ENCODE measurements at regions not wholly inside any gene's neighbourhood (a gene's known extent, or its start where the extent isn't known, plus 50 kb on each side); places are given as distances from the start of the nearest gene placed in this dataset.

- H2BK15ac ChIP-seq (ENCODE audit: low read depth, poor library complexity, severe bottlenecking) = no peak overlapping the region
- no peaks in the 10 kb centered on the region for H3K79me1 ChIP-seq (replicated peaks; ENCODE audit: low read length, poor library complexity, severe bottlenecking)
- H3K27ac ChIP-seq (ENCODE audit: low read length, poor library complexity, severe bottlenecking) = no peak overlapping the region
- no peaks in the 10 kb centered on the region for H3K36me3 ChIP-seq (ENCODE audit: control insufficient read depth in 1 of 2, insufficient read depth in 2 of 2, low read depth in 1 of 2, low read length in 2 of 2)
- H2AFZ ChIP-seq (ENCODE audit: low read depth, low read length) = no peak overlapping the region
- H3K4me3 ChIP-seq (ENCODE audit: insufficient read depth in 1 of 2, low read depth in 1 of 2, low read length in 2 of 2) = no peak overlapping the region
- no peak overlapping the region for H3K14ac ChIP-seq (ENCODE audit: low read length in 2 of 2)
- no peak overlapping the region for H3K4me2 ChIP-seq (ENCODE audit: low read length, poor library complexity, severe bottlenecking)
- H3K27me3 ChIP-seq (ENCODE audit: control insufficient read depth in 1 of 2, insufficient read depth in 1 of 2, low read length in 2 of 2) = no peaks in the 10 kb centered on the region
- no peaks in the 10 kb centered on the region for H3K4me1 ChIP-seq (ENCODE audit: control insufficient read depth, insufficient read depth, low read depth, low read length)
- H2BK12ac ChIP-seq (ENCODE audit: low read length in 2 of 2) = no peak overlapping the region
- H3K23ac ChIP-seq (ENCODE audit: low read length in 2 of 2) = no peak overlapping the region
- H2BK5ac ChIP-seq (ENCODE audit: low read depth, low read length, poor library complexity, severe bottlenecking) = no peak overlapping the region
- no peak for DNase-seq
- no peak overlapping the region for H3K4ac ChIP-seq (ENCODE audit: low read depth in 1 of 2, low read length in 2 of 2)
- H3K18ac ChIP-seq (ENCODE audit: low read depth in 1 of 2, low read length in 2 of 2) = no peak overlapping the region
- peaks cover 13% of the 10 kb centered on the region for H3K9me3 ChIP-seq (ENCODE audit: control insufficient read depth, low read length)
- no peak overlapping the region for H2AK5ac ChIP-seq (ENCODE audit: low read length, severe bottlenecking)
- no CpG with 5 or more reads among the region's 1 CpG for WGBS
- no peak overlapping the region for H2BK120ac ChIP-seq (ENCODE audit: low read depth, low read length)
- no peak overlapping the region for H4K91ac ChIP-seq (ENCODE audit: low read length)
- H4K8ac ChIP-seq (ENCODE audit: low read length) = no peak overlapping the region
- H3K9ac ChIP-seq (ENCODE audit: low read length) = no peak overlapping the region
Measured at GRCh38 chr3:34956511-34956910, 682.8 kb upstream of the ARPP21 start.

DNA sequence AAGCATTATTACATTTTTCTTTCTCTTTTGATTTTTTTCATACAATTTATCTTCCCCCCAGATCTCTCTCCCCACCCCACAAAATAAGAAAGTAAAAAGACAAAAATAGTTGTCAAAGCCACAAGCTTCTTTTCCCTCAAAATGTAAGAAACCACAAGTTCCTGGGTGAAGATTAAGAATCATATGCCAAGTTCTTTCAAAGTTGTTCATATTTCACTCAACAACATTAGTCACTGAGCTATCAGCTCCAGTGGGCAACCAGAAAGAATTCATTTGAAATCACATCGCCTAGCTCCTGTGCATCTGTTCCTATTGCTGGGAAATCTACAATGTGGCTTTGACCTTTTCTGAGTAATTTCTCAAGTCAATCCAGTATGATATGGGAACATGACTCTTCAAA is 681.6 kb upstream of the ARPP21 start:
- Histone ChIP-seq H2BK120ac (ENCODE audit: low read depth, low read length) (no peak overlapping the region), H3K27me3 (ENCODE audit: control insufficient read depth in 1 of 2, insufficient read depth in 1 of 2, low read length in 2 of 2) (no peaks in the 10 kb centered on the region), H3K36me3 (ENCODE audit: control insufficient read depth in 1 of 2, insufficient read depth in 2 of 2, low read depth in 1 of 2, low read length in 2 of 2) (no peaks in the 10 kb centered on the region), H3K18ac (ENCODE audit: low read depth in 1 of 2, low read length in 2 of 2) (no peak overlapping the region), H2BK15ac (ENCODE audit: low read depth, poor library complexity, severe bottlenecking) (no peak overlapping the region), H4K8ac (ENCODE audit: low read length) (no peak overlapping the region), H3K14ac (ENCODE audit: low read length in 2 of 2) (no peak overlapping the region), H3K9me3 (ENCODE audit: control insufficient read depth, low read length) (peaks cover 7% of the 10 kb centered on the region), H3K4me2 (ENCODE audit: low read length, poor library complexity, severe bottlenecking) (no peak overlapping the region), H3K4ac (ENCODE audit: low read depth in 1 of 2, low read length in 2 of 2) (no peak overlapping the region), H2BK5ac (ENCODE audit: low read depth, low read length, poor library complexity, severe bottlenecking) (no peak overlapping the region), H2AK5ac (ENCODE audit: low read length, severe bottlenecking) (no peak overlapping the region), H3K4me1 (ENCODE audit: control insufficient read depth, insufficient read depth, low read depth, low read length) (no peaks in the 10 kb centered on the region), H3K9ac (ENCODE audit: low read length) (no peak overlapping the region), H3K27ac (ENCODE audit: low read length, poor library complexity, severe bottlenecking) (no peak overlapping the region), H2BK12ac (ENCODE audit: low read length in 2 of 2) (no peak overlapping the region), H4K91ac (ENCODE audit: low read length) (no peak overlapping the region), H3K4me3 (ENCODE audit: insufficient read depth in 1 of 2, low read depth in 1 of 2, low read length in 2 of 2) (no peak overlapping the region), H2AFZ (ENCODE audit: low read depth, low read length) (no peak overlapping the region), H3K79me1 (replicated peaks; ENCODE audit: low read length, poor library complexity, severe bottlenecking) (no peaks in the 10 kb centered on the region), H3K23ac (ENCODE audit: low read length in 2 of 2) (no peak overlapping the region)
- DNase-seq = no peak
- 75% methylated on average over 1 of the region's 1 CpG for WGBS

DNA sequence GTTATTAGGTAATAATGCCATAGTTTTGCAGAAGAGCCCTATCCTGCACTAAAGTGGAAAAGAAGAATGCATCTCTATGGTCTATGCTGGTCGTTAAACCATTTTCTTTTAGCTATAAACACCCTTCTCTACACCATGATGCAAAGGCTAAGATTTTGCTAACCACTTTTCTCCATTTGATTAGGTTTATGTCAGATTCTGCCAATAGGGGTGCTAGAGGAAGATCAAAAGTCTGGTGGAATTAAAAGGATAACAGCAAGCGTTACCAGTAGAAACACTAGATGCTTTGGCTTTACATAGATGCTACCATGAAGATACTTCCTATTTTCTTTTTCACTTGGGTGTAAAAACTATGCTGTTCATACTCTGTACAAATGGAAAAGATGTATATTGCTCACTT is 669.8 kb upstream of the ARPP21 start:
- H2BK12ac ChIP-seq (ENCODE audit: low read length in 2 of 2) = no peak overlapping the region
- no peak overlapping the region for H3K4ac ChIP-seq (ENCODE audit: low read depth in 1 of 2, low read length in 2 of 2)
- H3K27me3 ChIP-seq (ENCODE audit: control insufficient read depth in 1 of 2, insufficient read depth in 1 of 2, low read length in 2 of 2) = no peaks in the 10 kb centered on the region
- no peak overlapping the region for H2BK120ac ChIP-seq (ENCODE audit: low read depth, low read length)
- H4K91ac ChIP-seq (ENCODE audit: low read length) = no peak overlapping the region
- no peak overlapping the region for H3K27ac ChIP-seq (ENCODE audit: low read length, poor library complexity, severe bottlenecking)
- no peaks in the 10 kb centered on the region for H3K36me3 ChIP-seq (ENCODE audit: control insufficient read depth in 1 of 2, insufficient read depth in 2 of 2, low read depth in 1 of 2, low read length in 2 of 2)
- no peak overlapping the region for H2BK15ac ChIP-seq (ENCODE audit: low read depth, poor library complexity, severe bottlenecking)
- H3K4me3 ChIP-seq (ENCODE audit: insufficient read depth in 1 of 2, low read depth in 1 of 2, low read length in 2 of 2) = no peak overlapping the region
- H4K8ac ChIP-seq (ENCODE audit: low read length) = no peak overlapping the region
- H3K18ac ChIP-seq (ENCODE audit: low read depth in 1 of 2, low read length in 2 of 2) = no peak overlapping the region
- no peaks in the 10 kb centered on the region for H3K4me1 ChIP-seq (ENCODE audit: control insufficient read depth, insufficient read depth, low read depth, low read length)
- H3K4me2 ChIP-seq (ENCODE audit: low read length, poor library complexity, severe bottlenecking) = no peak overlapping the region
- peaks cover 7% of the 10 kb centered on the region for H3K9me3 ChIP-seq (ENCODE audit: control insufficient read depth, low read length)
- H3K9ac ChIP-seq (ENCODE audit: low read length) = no peak overlapping the region
- H3K23ac ChIP-seq (ENCODE audit: low read length in 2 of 2) = no peak overlapping the region
- no peak overlapping the region for H3K14ac ChIP-seq (ENCODE audit: low read length in 2 of 2)
- no CpG with 5 or more reads among the region's 2 CpGs for WGBS
- H2BK5ac ChIP-seq (ENCODE audit: low read depth, low read length, poor library complexity, severe bottlenecking) = no peak overlapping the region
- H3K79me1 ChIP-seq (replicated peaks; ENCODE audit: low read length, poor library complexity, severe bottlenecking) = no peaks in the 10 kb centered on the region
- no peak overlapping the region for H2AFZ ChIP-seq (ENCODE audit: low read depth, low read length)
- DNase-seq = no peak
- H2AK5ac ChIP-seq (ENCODE audit: low read length, severe bottlenecking) = no peak overlapping the region

DNA sequence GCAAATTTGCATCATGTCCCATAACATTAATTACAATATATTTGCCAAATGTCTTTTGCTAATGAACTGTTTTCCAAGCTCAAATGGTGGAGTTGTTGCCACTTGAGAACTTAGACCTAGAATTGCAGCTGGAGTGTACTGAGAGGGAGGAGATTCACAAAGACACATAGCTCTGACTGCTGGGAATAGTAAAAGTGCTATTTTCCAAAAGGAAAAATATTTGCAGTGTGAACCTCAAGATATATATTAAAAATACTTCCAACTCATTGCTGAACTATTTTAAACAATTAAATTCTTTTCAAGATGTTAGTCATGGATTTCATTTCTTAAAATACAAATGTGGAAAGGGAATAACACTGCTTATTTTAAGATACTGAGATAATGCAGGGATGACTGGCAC is 666.8 kb upstream of the ARPP21 start:
- H2BK12ac ChIP-seq (ENCODE audit: low read length in 2 of 2) = no peak overlapping the region
- H2BK15ac ChIP-seq (ENCODE audit: low read depth, poor library complexity, severe bottlenecking) = no peak overlapping the region
- no peak overlapping the region for H4K91ac ChIP-seq (ENCODE audit: low read length)
- H4K8ac ChIP-seq (ENCODE audit: low read length) = no peak overlapping the region
- H3K36me3 ChIP-seq (ENCODE audit: control insufficient read depth in 1 of 2, insufficient read depth in 2 of 2, low read depth in 1 of 2, low read length in 2 of 2) = no peaks in the 10 kb centered on the region
- no peak overlapping the region for H2BK5ac ChIP-seq (ENCODE audit: low read depth, low read length, poor library complexity, severe bottlenecking)
- no peak overlapping the region for H3K4ac ChIP-seq (ENCODE audit: low read depth in 1 of 2, low read length in 2 of 2)
- H3K27ac ChIP-seq (ENCODE audit: low read length, poor library complexity, severe bottlenecking) = no peak overlapping the region
- no peaks in the 10 kb centered on the region for H3K4me1 ChIP-seq (ENCODE audit: control insufficient read depth, insufficient read depth, low read depth, low read length)
- H3K18ac ChIP-seq (ENCODE audit: low read depth in 1 of 2, low read length in 2 of 2) = no peak overlapping the region
- no peak overlapping the region for H3K4me2 ChIP-seq (ENCODE audit: low read length, poor library complexity, severe bottlenecking)
- H3K27me3 ChIP-seq (ENCODE audit: control insufficient read depth in 1 of 2, insufficient read depth in 1 of 2, low read length in 2 of 2) = no peaks in the 10 kb centered on the region
- H3K9me3 ChIP-seq (ENCODE audit: control insufficient read depth, low read length) = peaks cover 3% of the 10 kb centered on the region
- H3K4me3 ChIP-seq (ENCODE audit: insufficient read depth in 1 of 2, low read depth in 1 of 2, low read length in 2 of 2) = no peak overlapping the region
- H2AFZ ChIP-seq (ENCODE audit: low read depth, low read length) = no peak overlapping the region
- no peaks in the 10 kb centered on the region for H3K79me1 ChIP-seq (replicated peaks; ENCODE audit: low read length, poor library complexity, severe bottlenecking)
- H3K9ac ChIP-seq (ENCODE audit: low read length) = no peak overlapping the region
- H2BK120ac ChIP-seq (ENCODE audit: low read depth, low read length) = no peak overlapping the region
- no peak overlapping the region for H2AK5ac ChIP-seq (ENCODE audit: low read length, severe bottlenecking)
- no peak overlapping the region for H3K23ac ChIP-seq (ENCODE audit: low read length in 2 of 2)
- DNase-seq = no peak
- H3K14ac ChIP-seq (ENCODE audit: low read length in 2 of 2) = no peak overlapping the region

Measured in mesenchymal stem cell (in vitro differentiated cells and primary cell).